ENCODE measurements at regions not wholly inside any gene's neighbourhood (a gene's known extent, or its start where the extent isn't known, plus 50 kb on each side); places are given as distances from the start of the nearest gene placed in this dataset.

DNA sequence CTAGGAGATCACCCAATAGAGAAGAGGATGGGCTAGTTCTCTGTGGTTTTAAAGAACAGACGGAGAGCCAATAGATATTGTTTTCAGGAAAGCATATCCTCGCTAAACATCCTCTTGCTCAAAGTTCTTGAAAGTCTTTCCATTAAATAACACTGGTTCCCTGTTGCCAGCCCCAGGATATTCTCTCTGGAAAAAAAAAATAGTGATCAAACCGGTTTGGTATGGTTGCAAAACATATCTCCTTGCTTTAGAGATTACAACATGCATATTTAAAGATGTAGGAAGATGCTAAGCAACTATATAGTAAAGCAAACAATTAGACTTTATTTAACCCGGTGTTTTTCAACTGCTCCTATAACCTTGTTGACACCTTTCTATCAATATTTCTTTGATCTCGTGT is 211.4 kb downstream of the CMPK2 start:
- no peaks in the 10 kb centered on the region for H3K27me3 ChIP-seq (ENCODE audit: control insufficient read depth in 3 of 3, insufficient read depth in 3 of 3, low read length in 3 of 3)
- no peak overlapping the region for H3K4me3 ChIP-seq (ENCODE audit: low read length in 3 of 3)
- H3K27ac ChIP-seq (ENCODE audit: low read depth, low read length), result no peak overlapping the region
- H3K9me3 ChIP-seq (ENCODE audit: control insufficient read depth in 3 of 3, low read length in 3 of 3), result no peaks in the 10 kb centered on the region
- peaks cover 4 to 10% (median 7%) of the 10 kb centered on the region in 3 donors for H3K4me1 ChIP-seq (ENCODE audit: control insufficient read depth in 3 of 3, insufficient read depth in 3 of 3, low read length in 3 of 3)
- H3K36me3 ChIP-seq (ENCODE audit: control insufficient read depth in 3 of 3, insufficient read depth in 3 of 3, low read length in 3 of 3), result no peaks in the 10 kb centered on the region
- H3K9ac ChIP-seq (ENCODE audit: low read depth in 1 of 3, low read length in 3 of 3), result no peak overlapping the region

DNA sequence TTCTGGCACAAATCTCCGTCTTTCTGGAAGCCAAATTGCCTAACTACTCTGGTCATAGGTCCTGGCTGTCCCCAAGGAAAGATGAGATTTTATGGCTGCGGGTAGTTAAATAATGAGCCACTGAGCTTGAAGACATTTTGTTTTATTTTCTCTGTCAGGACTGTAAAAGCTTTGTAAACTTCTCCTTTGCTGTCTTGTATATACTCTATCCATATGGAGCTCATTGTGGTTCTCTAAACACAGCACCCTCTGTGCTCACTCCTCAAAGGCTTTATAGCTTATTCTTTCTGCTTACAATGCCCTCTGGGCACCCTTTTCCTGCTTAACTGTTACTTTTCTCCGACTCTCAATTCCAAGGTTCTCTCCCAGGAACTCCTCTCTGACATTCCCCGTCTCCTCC is 209.1 kb downstream of the CMPK2 start:
- Histone ChIP-seq H3K4me1 (ENCODE audit: control insufficient read depth in 3 of 3, insufficient read depth in 3 of 3, low read length in 3 of 3) (peaks cover 4 to 10% (median 7%) of the 10 kb centered on the region in 3 donors), H3K27ac (ENCODE audit: low read depth, low read length) (no peak overlapping the region), H3K9ac (ENCODE audit: low read depth in 1 of 3, low read length in 3 of 3) (no peak overlapping the region)

DNA sequence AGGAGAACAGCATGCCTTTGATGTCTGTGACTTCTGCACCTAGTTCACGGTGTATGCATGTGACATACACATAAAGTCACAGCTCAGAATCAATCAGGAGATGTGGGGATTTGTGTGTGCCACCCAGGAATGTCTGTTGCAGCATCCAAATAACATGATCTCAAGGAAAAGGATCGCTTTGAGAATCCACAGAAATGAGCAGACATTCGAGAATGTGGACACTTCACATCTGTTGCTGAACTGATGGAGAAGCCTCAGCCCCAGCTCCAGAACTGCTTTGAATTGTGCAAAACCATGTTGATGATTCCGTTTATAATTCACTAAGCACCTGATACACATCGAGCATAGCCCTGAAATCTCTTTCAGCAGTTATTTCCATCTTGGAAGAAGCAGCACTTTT is 208.6 kb downstream of the CMPK2 start:
- no peaks in the 10 kb centered on the region for H3K9me3 ChIP-seq (ENCODE audit: control insufficient read depth in 3 of 3, low read length in 3 of 3)
- no peak overlapping the region for H3K9ac ChIP-seq (ENCODE audit: low read depth in 1 of 3, low read length in 3 of 3)
- no peaks in the 10 kb centered on the region for H3K27me3 ChIP-seq (ENCODE audit: control insufficient read depth in 3 of 3, insufficient read depth in 3 of 3, low read length in 3 of 3)
- H3K36me3 ChIP-seq (ENCODE audit: control insufficient read depth in 3 of 3, insufficient read depth in 3 of 3, low read length in 3 of 3), result no peaks in the 10 kb centered on the region
- H3K4me3 ChIP-seq (ENCODE audit: low read length in 3 of 3), result no peak overlapping the region
- peaks cover 4 to 10% (median 7%) of the 10 kb centered on the region in 3 donors for H3K4me1 ChIP-seq (ENCODE audit: control insufficient read depth in 3 of 3, insufficient read depth in 3 of 3, low read length in 3 of 3)
- H3K27ac ChIP-seq (ENCODE audit: low read depth, low read length), result no peak overlapping the region

More for the DNA sequence above, 209.1 kb downstream of the CMPK2 start:
- H3K36me3 ChIP-seq (ENCODE audit: control insufficient read depth in 3 of 3, insufficient read depth in 3 of 3, low read length in 3 of 3), result no peaks in the 10 kb centered on the region
- no peak overlapping the region for H3K4me3 ChIP-seq (ENCODE audit: low read length in 3 of 3)
- no peaks in the 10 kb centered on the region for H3K27me3 ChIP-seq (ENCODE audit: control insufficient read depth in 3 of 3, insufficient read depth in 3 of 3, low read length in 3 of 3)
- no peaks in the 10 kb centered on the region for H3K9me3 ChIP-seq (ENCODE audit: control insufficient read depth in 3 of 3, low read length in 3 of 3)

DNA sequence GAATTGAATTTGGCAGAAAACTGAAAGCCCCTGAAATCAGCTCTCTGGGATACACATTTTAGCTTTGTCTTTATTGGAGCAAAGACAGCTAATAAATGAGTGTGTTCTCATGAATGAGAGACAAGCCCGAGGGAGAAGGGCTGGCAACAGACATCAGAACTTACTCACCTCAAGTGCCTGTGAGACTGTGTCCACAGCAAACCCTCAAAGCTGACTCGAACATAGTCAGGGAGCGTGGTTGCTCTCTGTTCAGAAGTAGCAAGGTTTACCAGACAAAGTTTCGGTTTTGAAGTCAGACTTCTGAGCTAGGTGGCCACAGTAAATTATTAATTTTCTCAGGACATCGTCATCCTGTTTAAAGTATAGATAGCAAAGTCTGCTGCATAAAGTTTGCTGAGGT is 207.9 kb downstream of the CMPK2 start:
- H3K36me3 ChIP-seq (ENCODE audit: control insufficient read depth in 3 of 3, insufficient read depth in 3 of 3, low read length in 3 of 3), result no peaks in the 10 kb centered on the region
- H3K4me1 ChIP-seq (ENCODE audit: control insufficient read depth in 3 of 3, insufficient read depth in 3 of 3, low read length in 3 of 3), result peaks cover 4 to 10% (median 7%) of the 10 kb centered on the region in 3 donors
- no peak overlapping the region for H3K27ac ChIP-seq (ENCODE audit: low read depth, low read length)
- H3K9me3 ChIP-seq (ENCODE audit: control insufficient read depth in 3 of 3, low read length in 3 of 3), result no peaks in the 10 kb centered on the region
- no peak overlapping the region for H3K4me3 ChIP-seq (ENCODE audit: low read length in 3 of 3)
- no peak overlapping the region for H3K9ac ChIP-seq (ENCODE audit: low read depth in 1 of 3, low read length in 3 of 3)
- H3K27me3 ChIP-seq (ENCODE audit: control insufficient read depth in 3 of 3, insufficient read depth in 3 of 3, low read length in 3 of 3), result no peaks in the 10 kb centered on the region

DNA sequence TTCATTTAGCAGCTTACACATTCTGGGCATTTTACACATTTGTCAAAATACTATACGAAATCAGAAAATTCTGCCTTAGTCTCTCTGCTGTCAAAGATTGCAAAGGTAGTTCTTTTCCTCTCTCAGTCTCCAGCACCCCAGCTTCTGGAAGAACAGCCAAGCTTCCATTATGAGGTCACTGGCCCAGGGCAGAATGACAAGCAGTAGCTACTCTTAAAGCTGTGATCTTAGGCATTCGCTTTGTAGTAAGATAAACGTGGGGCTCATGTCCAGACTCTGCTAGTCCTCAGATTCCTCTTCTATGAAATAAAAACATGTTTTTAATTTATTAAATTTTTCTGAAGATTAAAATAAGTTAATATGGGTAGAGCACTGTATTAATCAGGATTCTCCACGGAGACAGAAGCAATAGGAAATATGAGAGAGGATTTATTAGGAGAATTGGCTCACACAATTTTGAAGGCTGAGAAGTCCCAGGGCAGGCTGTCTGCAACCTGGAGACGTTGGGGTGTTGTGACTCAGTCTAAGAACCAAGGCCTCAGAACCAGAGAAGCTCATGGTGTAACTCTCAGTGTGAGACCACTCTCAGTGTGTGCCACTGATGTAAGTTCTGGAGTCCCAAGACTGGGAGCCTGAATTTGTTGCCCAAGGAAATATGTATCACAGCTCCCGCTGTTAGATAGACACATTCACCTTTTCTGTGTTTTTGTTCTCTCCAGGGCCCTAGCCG is 201.2 kb downstream of the CMPK2 start:
- Histone ChIP-seq H3K27me3 (ENCODE audit: control insufficient read depth in 3 of 3, insufficient read depth in 3 of 3, low read length in 3 of 3) (no peaks in the 10 kb centered on the region), H3K9me3 (ENCODE audit: control insufficient read depth in 3 of 3, low read length in 3 of 3) (no peaks in the 10 kb centered on the region), H3K4me3 (ENCODE audit: low read length in 3 of 3) (peak overlapping the region in 1 of 3 donors; percentile 17), H3K9ac (ENCODE audit: low read depth in 1 of 3, low read length in 3 of 3) (peak overlapping the region in 1 of 3 donors; percentile 7), H3K27ac (ENCODE audit: low read depth, low read length) (peak overlapping the region; percentile 63), H3K36me3 (ENCODE audit: control insufficient read depth in 3 of 3, insufficient read depth in 3 of 3, low read length in 3 of 3) (no peaks in the 10 kb centered on the region), H3K4me1 (ENCODE audit: control insufficient read depth in 3 of 3, insufficient read depth in 3 of 3, low read length in 3 of 3) (peaks cover 7 to 10% (median 10%) of the 10 kb centered on the region in 3 donors)

- Histone ChIP-seq H3K36me3 (ENCODE audit: control insufficient read depth in 3 of 3, insufficient read depth in 3 of 3, low read length in 3 of 3) (no peaks in the 10 kb centered on the region), H3K27me3 (ENCODE audit: control insufficient read depth in 3 of 3, insufficient read depth in 3 of 3, low read length in 3 of 3) (no peaks in the 10 kb centered on the region), H3K27ac (ENCODE audit: low read depth, low read length) (peak overlapping the region; percentile 63), H3K4me3 (ENCODE audit: low read length in 3 of 3) (peak overlapping the region in 1 of 3 donors; percentile 17), H3K4me1 (ENCODE audit: control insufficient read depth in 3 of 3, insufficient read depth in 3 of 3, low read length in 3 of 3) (peaks cover 7 to 10% (median 10%) of the 10 kb centered on the region in 3 donors), H3K9ac (ENCODE audit: low read depth in 1 of 3, low read length in 3 of 3) (peak overlapping the region in 2 of 3 donors; percentile 14 to 46), H3K9me3 (ENCODE audit: control insufficient read depth in 3 of 3, low read length in 3 of 3) (no peaks in the 10 kb centered on the region)
Observed at GRCh38 chr2:6665093-6666045, 200.3 kb downstream of the CMPK2 start.

- H3K27me3 ChIP-seq (ENCODE audit: control insufficient read depth in 3 of 3, insufficient read depth in 3 of 3, low read length in 3 of 3), result no peaks in the 10 kb centered on the region
- no peak overlapping the region for H3K27ac ChIP-seq (ENCODE audit: low read depth, low read length)
- H3K4me3 ChIP-seq (ENCODE audit: low read length in 3 of 3), result no peak overlapping the region
- no peaks in the 10 kb centered on the region for H3K36me3 ChIP-seq (ENCODE audit: control insufficient read depth in 3 of 3, insufficient read depth in 3 of 3, low read length in 3 of 3)
- H3K4me1 ChIP-seq (ENCODE audit: control insufficient read depth in 3 of 3, insufficient read depth in 3 of 3, low read length in 3 of 3), result peaks cover 7 to 10% (median 10%) of the 10 kb centered on the region in 3 donors
- no peaks in the 10 kb centered on the region for H3K9me3 ChIP-seq (ENCODE audit: control insufficient read depth in 3 of 3, low read length in 3 of 3)
- no peak overlapping the region for H3K9ac ChIP-seq (ENCODE audit: low read depth in 1 of 3, low read length in 3 of 3)
Observed at GRCh38 chr2:6667326-6667725, 198.4 kb downstream of the CMPK2 start.

DNA sequence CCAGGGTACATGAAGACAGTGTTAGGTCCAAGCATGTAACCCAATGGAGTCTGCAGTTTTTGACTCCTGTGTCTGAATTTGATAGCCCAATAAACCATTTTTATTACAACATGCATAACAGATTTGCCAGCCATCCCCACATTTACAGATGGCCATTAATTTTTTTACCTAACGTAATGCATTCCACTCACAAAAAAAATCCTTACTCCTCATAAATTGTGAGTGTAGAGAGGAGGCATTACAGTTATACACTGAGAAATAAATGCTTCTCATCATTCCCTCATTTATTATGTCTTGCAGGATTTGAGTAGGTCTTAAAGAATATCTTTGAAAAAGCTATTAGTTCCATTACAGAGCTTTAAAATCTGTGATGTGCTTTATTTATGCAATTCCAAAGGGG is 193.8 kb downstream of the CMPK2 start:
- no peaks in the 10 kb centered on the region for H3K36me3 ChIP-seq (ENCODE audit: control insufficient read depth in 3 of 3, insufficient read depth in 3 of 3, low read length in 3 of 3)

DNA sequence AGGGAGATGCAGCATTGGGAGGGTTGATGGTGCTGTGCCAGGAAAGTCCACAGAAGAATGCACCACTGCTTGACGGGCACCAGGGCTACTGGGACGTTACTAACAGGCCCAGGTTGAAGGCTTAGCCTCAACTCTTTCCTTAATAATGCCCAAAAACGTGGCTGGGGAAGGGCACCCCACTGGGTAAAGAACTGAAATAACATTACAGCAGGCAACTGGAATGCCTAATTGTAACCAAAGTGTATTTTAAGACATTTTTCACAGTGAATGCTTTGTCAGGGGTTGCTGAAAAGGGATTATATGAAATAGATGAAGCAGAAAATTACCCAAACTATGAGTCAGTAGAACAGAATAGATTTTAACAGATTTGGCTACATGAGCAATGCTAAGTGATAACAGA is 191.3 kb downstream of the CMPK2 start:
- no peaks in the 10 kb centered on the region for H3K27me3 ChIP-seq (ENCODE audit: control insufficient read depth in 3 of 3, insufficient read depth in 3 of 3, low read length in 3 of 3)
- no peaks in the 10 kb centered on the region for H3K9me3 ChIP-seq (ENCODE audit: control insufficient read depth in 3 of 3, low read length in 3 of 3)
- no peak overlapping the region for H3K27ac ChIP-seq (ENCODE audit: low read depth, low read length)
- H3K36me3 ChIP-seq (ENCODE audit: control insufficient read depth in 3 of 3, insufficient read depth in 3 of 3, low read length in 3 of 3), result no peaks in the 10 kb centered on the region
- H3K4me1 ChIP-seq (ENCODE audit: control insufficient read depth in 3 of 3, insufficient read depth in 3 of 3, low read length in 3 of 3), result peaks cover 0 to 2% (median 0%) of the 10 kb centered on the region in 3 donors
- H3K4me3 ChIP-seq (ENCODE audit: low read length in 3 of 3), result no peak overlapping the region
- H3K9ac ChIP-seq (ENCODE audit: low read depth in 1 of 3, low read length in 3 of 3), result no peak overlapping the region

More for the DNA sequence above, 193.8 kb downstream of the CMPK2 start:
- no peaks in the 10 kb centered on the region for H3K27me3 ChIP-seq (ENCODE audit: control insufficient read depth in 3 of 3, insufficient read depth in 3 of 3, low read length in 3 of 3)
- H3K9ac ChIP-seq (ENCODE audit: low read depth in 1 of 3, low read length in 3 of 3), result no peak overlapping the region
- H3K9me3 ChIP-seq (ENCODE audit: control insufficient read depth in 3 of 3, low read length in 3 of 3), result no peaks in the 10 kb centered on the region
- no peak overlapping the region for H3K27ac ChIP-seq (ENCODE audit: low read depth, low read length)
- no peak overlapping the region for H3K4me3 ChIP-seq (ENCODE audit: low read length in 3 of 3)
- no peaks in the 10 kb centered on the region for H3K4me1 ChIP-seq (ENCODE audit: control insufficient read depth in 3 of 3, insufficient read depth in 3 of 3, low read length in 3 of 3)

GRCh38 chr2:6675791-6676190 is 189.9 kb downstream of the CMPK2 start:
- Histone ChIP-seq H3K27ac (ENCODE audit: low read depth, low read length) (no peak overlapping the region), H3K4me3 (ENCODE audit: low read length in 3 of 3) (no peak overlapping the region), H3K9me3 (ENCODE audit: control insufficient read depth in 3 of 3, low read length in 3 of 3) (no peaks in the 10 kb centered on the region), H3K4me1 (ENCODE audit: control insufficient read depth in 3 of 3, insufficient read depth in 3 of 3, low read length in 3 of 3) (peaks cover 0 to 2% (median 0%) of the 10 kb centered on the region in 3 donors), H3K9ac (ENCODE audit: low read depth in 1 of 3, low read length in 3 of 3) (no peak overlapping the region), H3K27me3 (ENCODE audit: control insufficient read depth in 3 of 3, insufficient read depth in 3 of 3, low read length in 3 of 3) (no peaks in the 10 kb centered on the region), H3K36me3 (ENCODE audit: control insufficient read depth in 3 of 3, insufficient read depth in 3 of 3, low read length in 3 of 3) (no peaks in the 10 kb centered on the region)

Data from skeletal muscle tissue (tissue), 3 donors.